ENCODE measurements at regions not wholly inside any gene's neighbourhood (a gene's known extent, or its start where the extent isn't known, plus 50 kb on each side); places are given as distances from the start of the nearest gene placed in this dataset.
"Not testable (repeated sequence)": the region's sequence is repeated elsewhere in the genome, so short reads cannot be mapped to it uniquely, and the experiment has no call there.

DNA sequence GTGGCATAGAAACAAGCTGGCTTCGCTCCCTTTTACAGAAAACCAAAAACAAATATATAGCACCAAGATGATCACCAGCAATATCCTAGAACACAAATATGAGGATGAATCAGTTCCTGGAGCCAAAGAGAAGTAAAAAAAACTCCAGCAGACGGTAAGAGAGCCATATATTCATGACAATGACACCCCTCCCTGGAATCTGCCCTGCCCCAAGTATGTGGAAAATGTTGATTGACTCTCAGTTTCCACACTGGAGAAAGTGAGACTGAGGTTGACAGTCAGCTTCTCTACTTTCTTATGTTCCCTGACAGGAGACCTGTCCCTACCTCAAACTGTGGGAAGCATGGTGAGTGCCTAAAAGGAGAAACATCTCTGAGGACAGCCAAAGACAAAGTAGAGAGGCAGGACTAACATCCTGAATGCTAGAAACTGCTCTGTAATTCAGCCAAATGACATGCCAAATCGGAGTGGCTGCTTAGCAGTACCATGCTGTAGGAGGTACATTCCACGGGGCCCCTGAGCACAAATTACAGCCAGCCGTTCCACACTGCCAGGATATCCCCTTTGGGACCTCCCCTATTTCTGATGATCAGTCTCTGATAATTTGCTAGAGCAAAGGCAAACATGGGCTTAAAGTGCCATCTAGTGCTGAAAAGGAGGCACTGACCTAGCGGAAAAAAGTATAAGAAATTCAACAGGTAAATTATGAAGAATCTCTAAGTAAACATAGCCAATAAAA, 424.0 kb upstream of the RGMB start:
- no peak for DNase-seq

DNA sequence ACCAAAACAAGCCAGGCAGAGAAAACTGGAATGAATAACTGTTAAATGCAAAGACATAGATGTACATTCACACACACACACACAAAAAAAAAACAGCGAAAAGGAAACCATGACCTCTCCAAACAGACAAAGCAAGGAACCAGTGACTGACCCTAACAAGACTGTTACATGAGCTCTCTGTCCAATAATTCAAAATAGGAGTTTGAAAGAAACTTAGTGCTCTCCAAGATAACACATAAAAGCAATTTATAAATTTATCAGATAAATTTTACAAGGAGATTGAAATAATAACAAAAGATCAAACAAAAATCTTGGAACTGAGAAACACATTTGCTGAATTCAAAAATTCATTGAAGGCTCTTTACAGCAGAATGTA, 423.5 kb upstream of the RGMB start:
- no peak for DNase-seq

DNA sequence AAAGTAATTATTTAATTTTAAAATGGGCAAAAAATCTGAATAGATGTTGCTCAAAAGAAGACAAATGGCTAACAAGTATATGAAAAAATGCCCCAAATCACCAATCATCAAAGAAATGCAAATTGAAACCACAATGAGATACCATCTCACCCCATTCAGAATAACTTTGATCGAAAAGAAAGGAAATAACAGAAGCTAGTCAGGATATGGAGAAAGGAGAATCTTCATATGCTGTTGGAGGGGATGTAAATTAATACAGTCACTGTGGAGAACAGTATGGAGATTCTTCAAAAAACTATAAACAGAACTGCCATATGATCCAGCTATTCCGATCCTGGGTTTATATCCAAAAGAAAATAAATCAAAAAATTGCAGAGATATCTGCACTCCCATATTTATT, 418.5 kb upstream of the RGMB start:
- DNase-seq, result no peak

DNA sequence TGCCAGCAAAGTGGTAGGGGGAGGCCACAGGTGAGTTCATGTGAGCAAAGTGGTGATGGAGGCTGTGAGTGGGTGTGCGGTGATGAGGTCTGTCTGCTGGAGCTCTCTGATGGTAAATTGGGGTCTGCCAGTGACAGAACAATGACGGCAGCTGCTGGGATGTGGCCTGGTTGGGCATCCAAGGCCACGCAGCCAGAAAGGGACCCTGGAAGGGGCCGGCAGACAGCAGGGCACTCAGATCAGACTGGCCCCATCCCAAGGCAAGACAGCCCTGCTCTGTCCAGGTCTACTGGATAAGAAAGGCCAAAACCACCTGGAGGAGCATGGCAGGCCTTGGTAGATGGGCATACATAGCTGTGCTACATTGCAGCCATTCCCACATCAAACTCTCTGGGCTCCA, 412.9 kb upstream of the RGMB start:
- DNase-seq, result no peak

DNA sequence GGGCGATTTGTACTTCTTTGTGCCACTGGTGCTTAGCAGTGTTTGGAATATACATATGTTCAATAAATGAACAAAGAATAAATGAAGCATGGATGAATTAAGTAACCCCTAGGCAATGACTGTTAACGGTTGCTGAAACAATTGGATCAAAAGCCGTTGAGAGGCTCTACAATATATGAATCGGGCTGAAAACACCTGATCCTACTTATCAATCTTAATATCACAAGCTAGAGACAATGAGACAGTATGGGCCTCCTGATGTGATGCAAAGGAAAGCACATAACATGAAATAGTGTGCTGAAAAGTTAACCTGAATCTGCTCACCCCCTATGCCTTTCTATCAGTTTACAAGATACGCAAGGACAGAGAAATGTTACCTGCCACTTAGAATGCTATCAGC, 410.3 kb upstream of the RGMB start:
- no peak for DNase-seq

DNA sequence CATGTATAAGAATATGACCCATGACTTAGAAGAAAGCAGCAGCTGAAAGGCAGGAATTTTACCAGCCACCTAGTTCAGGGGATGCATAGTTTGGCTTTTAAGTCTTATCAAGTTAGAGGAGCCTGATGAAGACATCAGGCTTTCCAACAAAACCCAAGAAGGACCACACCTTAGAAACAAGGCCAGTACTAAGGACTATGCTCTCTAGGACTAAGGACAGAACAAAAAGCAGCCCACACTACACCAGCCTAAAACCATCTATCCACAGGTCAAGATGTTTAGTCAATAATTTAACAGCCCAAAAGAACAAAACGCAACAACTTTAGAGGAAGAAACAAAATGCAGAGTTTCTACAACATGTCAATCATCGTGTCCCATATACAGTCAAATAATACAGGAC, 408.9 kb upstream of the RGMB start:
- no peak for DNase-seq

DNA sequence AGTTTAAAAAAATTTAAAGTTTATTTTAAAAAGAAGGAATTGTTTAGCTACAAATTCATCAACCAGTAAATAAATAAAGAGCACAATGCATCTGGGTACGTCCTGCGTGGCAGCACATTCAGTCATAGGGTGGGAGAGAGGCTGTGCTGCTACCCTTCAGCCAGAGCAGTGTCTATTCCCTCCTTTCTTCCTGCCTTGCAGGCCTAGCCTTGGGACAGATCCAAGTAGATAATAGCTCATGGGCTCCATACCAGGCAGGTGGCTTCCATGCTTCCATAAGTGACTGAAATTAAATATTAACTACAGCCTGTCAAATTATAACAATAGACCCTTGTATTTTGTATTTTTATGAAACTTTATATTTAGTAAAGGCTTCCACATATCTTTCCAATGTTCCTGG, 408.3 kb upstream of the RGMB start:
- DNase-seq, result peak in 1 of 56 donors; percentile 0

DNA sequence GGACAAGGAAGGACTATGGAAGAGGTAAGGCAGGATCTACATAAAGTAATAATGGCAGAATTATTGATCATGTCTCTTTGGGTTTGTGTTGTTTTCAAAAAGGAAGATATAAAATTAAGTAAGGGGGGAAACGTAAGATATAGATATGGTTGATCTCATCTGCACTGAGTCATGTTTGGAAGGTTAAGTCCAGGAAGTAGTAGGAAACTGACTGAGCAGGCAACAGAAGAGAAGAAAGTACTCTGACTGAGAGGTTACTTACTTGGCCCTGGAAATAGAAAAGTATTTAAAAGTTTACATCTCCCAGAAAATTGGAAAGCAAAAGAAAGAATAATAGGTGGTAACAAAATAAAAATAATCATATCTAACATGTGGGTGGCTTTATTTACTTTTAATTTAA, 405.3 kb upstream of the RGMB start:
- DNase-seq, result no peak

DNA sequence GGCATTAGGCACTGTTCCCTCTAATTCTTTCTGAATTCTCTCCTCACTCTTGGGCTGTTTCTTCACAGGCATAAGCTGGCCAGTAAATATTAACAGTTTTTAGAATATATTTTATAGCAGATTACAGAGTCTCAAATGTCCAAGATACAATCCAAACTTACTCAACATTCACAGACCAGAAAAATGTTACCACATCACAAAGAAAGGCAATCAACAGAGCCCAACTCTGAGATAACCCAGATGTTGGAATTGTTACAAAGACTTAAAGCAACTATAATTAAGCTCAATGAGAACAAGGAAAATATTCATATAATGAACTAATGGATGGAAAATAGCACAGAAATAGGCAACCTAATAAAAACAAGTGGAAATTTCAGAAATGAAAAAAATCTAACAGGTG, 401.1 kb upstream of the RGMB start:
- DNase-seq, result no peak

DNA sequence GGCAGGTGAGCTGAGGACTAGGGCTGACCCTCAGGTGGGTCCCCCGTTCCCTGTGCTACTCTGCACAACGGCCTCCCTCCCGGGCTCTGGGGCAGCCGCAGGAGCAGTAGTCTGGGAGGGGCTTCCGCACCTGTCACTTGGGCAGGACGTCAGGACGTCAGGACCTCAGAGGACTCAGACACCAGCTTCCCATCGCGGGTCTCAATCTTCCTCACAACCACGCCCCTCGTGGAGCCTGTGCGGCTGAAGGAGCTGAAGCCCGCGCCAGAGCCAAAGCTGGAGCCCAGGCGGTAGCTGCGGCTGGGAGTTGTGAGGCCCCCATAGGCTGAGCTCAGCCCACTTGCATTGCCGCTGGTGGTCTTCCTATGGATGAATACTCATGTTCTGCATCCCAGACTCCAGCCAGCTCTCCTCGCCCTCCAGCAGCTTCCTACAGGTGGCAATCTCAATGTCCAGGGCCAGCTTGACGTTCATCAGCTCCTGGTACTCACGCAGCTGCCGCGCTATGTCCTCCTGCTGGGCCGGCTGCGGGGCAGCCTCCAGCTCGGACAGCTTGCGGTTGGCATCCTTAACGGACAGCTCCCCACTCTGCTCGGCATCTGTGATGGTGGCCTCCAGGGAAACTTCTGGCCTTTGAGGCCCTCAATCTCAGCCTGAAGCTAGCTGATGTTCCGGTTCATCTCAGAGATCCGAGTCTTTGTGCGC, 381.4 kb upstream of the RGMB start:
- no peak for DNase-seq

DNA sequence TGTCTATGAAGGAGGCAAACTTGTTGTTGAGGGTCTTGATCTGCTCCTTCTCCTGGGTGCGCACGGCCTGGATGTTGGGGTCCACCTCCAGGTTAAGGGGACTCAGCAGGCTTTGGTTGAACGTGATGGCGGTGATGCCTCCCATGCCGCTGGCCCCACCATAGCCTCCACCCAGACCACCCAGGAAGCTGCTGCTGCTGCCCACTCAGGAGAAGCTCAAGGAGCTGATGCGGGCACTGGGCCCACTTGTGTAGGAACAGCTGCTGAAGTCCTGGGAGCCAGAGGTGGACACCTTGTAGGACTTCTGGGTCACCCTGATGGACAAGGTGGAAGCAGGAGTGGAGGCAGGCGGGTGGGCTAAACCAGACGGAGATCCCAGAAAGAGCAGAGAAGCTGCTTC, 380.3 kb upstream of the RGMB start:
- DNase-seq, result not testable (repeated sequence)

DNA sequence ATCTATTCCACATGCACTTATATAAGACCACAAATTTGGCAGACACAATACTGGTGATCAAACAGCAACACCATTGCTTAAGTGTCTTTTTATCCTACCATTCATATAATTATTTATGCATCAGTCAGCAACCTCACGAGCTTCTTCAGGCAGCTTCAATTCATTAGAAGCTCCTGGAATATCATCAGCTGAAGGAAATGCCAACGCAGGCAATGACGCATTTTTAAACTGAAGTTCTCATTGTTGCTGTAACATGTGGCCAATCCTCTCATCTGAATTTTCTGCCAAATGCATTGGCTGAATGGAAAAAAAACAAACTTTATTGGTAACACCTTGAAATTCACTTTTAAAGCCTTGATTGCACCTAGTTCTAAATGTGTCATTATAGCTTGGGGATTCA, 376.4 kb upstream of the RGMB start:
- DNase-seq, result no peak

DNA sequence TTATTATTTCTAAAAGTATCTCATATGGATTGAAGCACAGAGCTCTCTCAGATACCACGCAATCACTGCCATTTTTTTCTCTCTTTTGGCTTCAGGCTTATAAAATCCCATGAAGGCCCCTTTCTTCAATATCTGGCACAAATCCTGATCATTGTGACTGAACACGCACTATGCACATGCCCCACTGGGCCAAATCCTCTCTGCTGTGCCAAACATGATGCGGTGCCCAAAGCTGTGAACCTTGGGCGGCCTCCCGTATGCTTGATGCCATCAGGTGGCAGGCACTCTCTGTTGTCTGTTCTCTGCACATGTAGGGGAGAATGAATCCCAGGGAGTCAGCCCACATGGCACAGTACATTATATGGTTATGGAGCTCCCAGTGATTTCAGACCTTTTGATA, 375.0 kb upstream of the RGMB start:
- DNase-seq, result peak in 17 of 56 donors; percentile 1 to 33 (median 16)

DNA sequence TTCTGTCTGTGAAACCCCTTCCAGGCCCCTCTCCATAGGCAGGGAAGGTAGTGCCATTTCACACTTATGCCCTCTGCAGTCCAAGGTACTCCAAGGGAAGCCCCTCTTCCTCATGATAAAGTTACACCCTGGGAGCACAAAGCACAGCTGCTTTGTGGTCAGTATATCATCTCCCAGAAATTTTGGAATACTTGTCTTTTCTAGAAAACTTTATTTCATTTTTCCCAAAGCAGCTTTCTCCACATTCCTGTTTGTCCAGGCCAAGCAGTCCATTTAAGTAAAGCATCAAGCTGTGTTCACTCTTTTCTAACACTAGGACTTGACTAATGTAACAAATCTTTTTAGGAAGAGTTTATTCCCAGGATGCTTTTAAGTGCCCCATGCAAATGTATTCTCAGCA, 371.8 kb upstream of the RGMB start:
- no peak for DNase-seq

DNA sequence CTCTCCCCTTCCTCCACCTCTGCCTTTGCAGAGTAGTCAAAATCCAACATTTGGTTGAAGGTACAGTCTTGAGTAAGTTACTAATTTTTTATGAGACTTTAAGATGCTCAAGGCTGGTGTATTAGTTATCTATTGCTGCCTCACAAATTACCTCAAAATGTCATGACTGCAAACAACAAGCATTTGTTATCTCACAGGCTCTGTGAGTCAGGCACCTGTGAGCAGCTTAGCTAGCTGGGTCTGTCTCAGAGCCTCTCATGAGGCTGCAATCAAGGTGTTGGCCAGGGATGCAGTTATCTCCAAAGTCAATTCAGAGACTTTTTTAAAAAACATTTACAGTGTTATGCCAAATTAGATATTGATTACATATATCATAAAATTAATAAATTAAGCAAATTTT, 371.3 kb upstream of the RGMB start:
- no peak for DNase-seq

DNA sequence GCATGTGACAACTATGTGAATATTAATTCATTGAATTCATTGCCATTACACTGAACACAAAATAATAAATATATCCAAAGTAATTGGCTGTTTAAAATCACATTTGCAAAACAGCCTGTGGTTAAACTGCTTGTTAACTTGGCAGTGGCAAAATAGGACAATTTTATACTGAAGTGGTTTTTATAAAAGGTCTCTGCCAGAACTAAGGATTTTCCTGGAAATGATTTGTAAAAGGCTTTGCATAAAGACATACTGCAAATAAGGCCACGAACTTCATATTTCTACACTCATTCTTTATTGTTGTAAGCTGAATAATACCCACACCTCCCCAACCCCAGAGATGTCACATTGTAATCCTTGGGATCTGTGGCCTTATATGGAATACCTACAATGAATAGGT, 370.3 kb upstream of the RGMB start:
- DNase-seq, result no peak

DNA sequence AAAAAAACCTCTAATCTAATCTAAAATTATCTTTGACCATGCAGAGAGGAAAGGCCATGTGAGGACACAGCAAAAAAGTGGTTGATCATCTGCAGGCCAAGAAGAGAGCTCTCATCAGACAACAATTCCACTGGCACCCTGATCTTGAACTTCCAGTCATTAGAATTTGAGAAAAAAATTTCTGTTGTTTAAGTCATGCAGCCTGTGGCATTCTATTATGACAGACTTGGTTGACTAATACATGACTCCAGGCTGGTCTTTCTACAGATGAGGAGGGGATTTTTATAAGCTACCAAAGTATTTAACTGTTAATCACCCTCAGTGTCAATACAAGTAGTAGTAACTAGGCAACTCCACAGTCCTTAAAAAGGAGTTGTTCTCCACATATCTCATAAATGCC, 358.5 kb upstream of the RGMB start:
- no peak for DNase-seq

DNA sequence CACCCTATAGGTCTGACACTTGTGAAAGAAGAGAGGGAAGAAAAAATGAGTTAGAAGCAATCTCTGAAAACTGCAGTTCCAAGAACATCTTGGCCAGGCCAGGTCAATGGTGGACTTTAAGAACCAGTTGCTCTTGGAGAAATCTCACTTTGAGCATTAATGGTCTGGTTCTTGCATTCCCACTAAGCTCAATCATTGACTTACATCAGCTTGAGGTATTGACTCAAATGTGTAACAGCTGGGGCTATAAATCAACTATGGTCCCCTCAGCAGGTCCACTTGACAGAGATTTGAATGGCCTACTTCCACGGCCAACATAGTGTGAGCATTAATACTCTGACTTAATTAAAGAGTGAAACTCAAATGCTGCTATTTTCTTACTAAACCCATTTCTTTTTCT, 357.8 kb upstream of the RGMB start:
- no peak for DNase-seq

DNA sequence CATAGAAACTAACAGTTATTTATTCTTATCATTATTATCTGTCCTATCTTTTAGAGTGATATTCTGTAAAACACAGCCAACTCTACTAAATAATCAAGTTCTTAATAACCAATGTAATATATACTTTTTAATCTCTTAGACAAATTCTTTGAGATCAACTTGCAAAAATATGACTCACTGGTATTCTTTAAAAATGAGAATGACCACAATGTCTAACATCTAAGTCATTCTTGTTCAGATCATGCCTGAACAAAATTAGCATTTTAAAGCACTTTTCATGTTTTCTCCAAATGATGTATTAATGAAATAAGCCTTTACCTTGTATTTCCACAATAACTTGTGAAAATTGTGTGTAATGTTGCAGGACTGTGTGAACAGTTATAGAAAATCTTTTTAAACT, 356.9 kb upstream of the RGMB start:
- DNase-seq, result no peak

DNA sequence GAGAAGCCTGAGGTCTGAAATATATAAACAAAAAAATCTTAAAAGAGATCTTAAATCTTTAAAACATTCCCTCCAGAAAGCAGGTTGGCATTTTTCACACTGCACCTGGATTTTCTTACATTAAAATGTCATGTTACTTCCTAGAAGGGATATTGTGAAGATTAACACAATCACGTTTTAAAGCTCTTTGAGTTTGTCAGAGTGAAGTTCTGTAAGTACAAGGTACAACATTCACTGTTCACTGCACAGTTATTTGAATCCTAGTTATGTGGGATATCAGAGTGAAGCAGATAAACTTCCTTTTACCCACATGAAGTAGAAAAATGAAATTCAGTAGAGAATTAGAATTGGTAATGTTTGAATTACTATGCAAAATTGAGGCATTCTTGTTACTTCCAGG, 353.6 kb upstream of the RGMB start:
- DNase-seq, result no peak

DNA sequence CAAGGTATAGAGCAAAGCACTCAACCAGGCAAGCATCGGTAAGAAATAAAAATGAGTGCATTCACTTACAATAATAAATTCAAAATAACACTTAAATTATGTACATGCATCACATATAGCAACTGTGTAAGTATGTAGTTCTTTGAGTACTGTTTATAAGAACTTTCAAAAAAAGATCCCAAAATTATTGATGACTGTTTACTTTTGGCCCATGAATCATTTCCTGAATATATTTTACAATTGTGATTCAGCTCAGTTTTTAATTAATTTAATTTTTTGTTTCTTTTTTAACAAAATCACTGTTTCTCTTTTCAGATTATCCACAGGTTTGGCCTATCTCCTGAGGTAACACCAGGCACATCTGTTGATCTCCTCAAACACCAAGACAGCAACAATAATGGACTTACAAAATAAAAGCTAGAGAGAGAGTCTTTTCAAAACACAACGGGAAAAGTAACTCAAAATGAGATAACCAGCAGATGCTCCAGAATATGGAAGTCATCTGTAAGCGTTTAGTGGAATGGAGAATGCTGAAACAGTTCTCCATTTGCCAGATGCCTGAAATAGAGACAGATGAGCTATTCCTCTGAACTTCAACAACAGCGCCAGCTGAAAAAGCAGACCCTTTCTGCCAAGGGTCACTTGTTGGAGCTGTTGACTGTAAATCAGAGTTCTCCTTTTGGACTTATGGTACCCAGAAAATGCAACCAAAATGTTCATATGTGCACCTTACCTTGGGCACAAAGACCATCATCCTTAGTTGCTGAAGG, 348.6 kb upstream of the RGMB start:
- no peak for DNase-seq

DNA sequence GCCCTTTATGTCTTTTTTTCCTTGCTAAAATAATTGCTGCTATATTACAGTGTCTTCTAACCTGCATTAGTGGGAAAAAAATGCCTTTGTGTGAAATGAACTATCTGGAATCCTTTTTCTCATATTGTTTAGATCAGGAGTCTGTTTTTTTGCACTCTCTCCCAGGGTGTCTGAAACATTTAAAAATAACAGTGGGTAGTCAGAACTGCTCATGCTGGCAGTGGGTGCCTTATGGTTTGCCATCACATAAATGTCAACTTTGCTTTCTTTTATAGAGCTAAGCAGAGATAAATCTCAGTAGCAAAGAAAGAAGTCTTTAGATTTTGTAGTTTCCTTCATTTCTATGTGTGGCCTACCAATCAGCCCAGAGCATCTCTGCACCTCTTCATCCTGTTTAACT, 347.8 kb upstream of the RGMB start:
- DNase-seq, result peak in 3 of 56 donors; percentile 4 to 32 (median 5)

DNA sequence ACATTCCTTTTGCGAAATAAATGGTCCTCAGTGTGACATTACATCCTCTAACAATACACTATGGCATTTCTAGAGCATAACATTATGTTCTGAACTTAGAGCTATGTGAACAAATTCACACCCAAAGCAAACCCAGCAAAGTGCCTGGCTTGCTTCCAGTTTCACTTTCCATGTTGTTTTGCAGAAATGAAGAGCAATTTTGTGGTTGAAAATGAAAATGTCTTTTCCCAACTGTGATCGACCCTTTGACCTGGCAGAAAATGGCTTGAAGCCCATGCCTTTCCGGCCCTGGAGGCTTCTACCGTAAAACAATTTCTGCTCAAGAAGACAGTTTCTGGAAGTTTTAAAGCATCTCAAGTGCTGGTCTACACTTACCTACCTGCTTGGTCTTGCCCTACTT, 344.7 kb upstream of the RGMB start:
- peak in 1 of 56 donors; percentile 9 for DNase-seq
